H1 (cell line): ENCODE measurements at regions not wholly inside any gene's neighbourhood (a gene's known extent, or its start where the extent isn't known, plus 50 kb on each side); places are given as distances from the start of the nearest gene placed in this dataset.

ENCODE experiments used
- CTCF ChIA-PET: fragments of 300-600 bp; sonication (Branson Sonifier 250); formaldehyde crosslinking; loops from one replicate; lab custom pipeline; 2021; ENCODE audit not compliant: partially characterized antibody; lab: Charles Lee
- POLR2A ChIA-PET: fragments of 300-600 bp; sonication (Branson Sonifier 250); formaldehyde crosslinking; loops from one replicate; lab custom pipeline; 2021; ENCODE audit warnings: inconsistent platforms; ENCODE audit not compliant: partially characterized antibody; lab: Charles Lee
- DNase-seq, 2 experiments: peaks; one replicate each; pipeline versions ENCODE4 v3.0.0 to v3.0.0-alpha.2; 2010 to 2022; ENCODE audit warnings: low spot score in 2 of 2, low read depth in 1 of 2, mixed read lengths in 1 of 2
- FAIRE-seq: peaks from 2 replicates; lab custom pipeline; 2011; peaks lifted over from hg19 to GRCh38; lab: Jason Lieb, UNC
- H2AFZ ChIP-seq: 2 replicates; pipeline ENCODE4 v1.8.1; 2012; ENCODE audit warnings: low read length, inconsistent platforms
- H2AK5ac ChIP-seq: 2 replicates; pipeline ENCODE4 v1.6.1; 2013; ENCODE audit warnings: low read depth, low read length
- H2BK120ac ChIP-seq: replicated peaks from 2 replicates; pipeline ENCODE3; 2013; ENCODE audit warnings: low read depth, low read length, inconsistent platforms
- H2BK12ac ChIP-seq: 2 replicates; pipeline ENCODE4 v1.6.1; 2013; ENCODE audit warnings: low read depth, low read length
- H2BK15ac ChIP-seq: 2 replicates; pipeline ENCODE4 v1.6.1; 2013; ENCODE audit warnings: low read length
- H2BK20ac ChIP-seq: 2 replicates; pipeline ENCODE4 v1.6.1; 2013; ENCODE audit warnings: low read length
- H2BK5ac ChIP-seq: 2 replicates; pipeline ENCODE4 v1.6.1; 2013; ENCODE audit warnings: low read depth, low read length
- H3K14ac ChIP-seq: 2 replicates; pipeline ENCODE4 v1.6.1; 2013; ENCODE audit warnings: inconsistent platforms; ENCODE audit not compliant: insufficient read length
- H3K18ac ChIP-seq: 2 replicates; pipeline ENCODE4 v1.6.1; 2013; ENCODE audit warnings: low read length; ENCODE audit errors: extremely low read depth
- H3K23ac ChIP-seq: 2 replicates; pipeline ENCODE4 v1.6.1; 2013; ENCODE audit warnings: inconsistent platforms; ENCODE audit not compliant: insufficient read length
- H3K23me2 ChIP-seq: 2 replicates; pipeline ENCODE4 v1.6.1; 2013; ENCODE audit warnings: low read depth, low read length
- H3K27ac ChIP-seq: 2 replicates; pipeline ENCODE4 v1.6.1; 2011; ENCODE audit warnings: low read depth, low read length, inconsistent platforms
- H3K27me3 ChIP-seq, 4 experiments: replicated peaks in 1 of 4; 1 replicate in 1 of 4; 2 replicates in 3 of 4; pipeline versions ENCODE4 v1.6.1 to v1.8.1; 2011 to 2013; ENCODE audit warnings: low read length in 3 of 4, mild to moderate bottlenecking in 3 of 4, inconsistent platforms in 2 of 4, mixed read lengths in 2 of 4, moderate library complexity in 1 of 4; ENCODE audit not compliant: control insufficient read depth in 3 of 4, insufficient read depth in 3 of 4; ENCODE audit errors: extremely low read depth in 1 of 4
- H3K36me3 ChIP-seq, 4 experiments: 2 replicates each; pipeline versions ENCODE4 v1.6.1 to v1.8.1; 2011 to 2013; ENCODE audit warnings: mild to moderate bottlenecking in 4 of 4, low read length in 3 of 4, moderate library complexity in 2 of 4, control low read depth in 1 of 4, inconsistent platforms in 1 of 4; ENCODE audit not compliant: insufficient read depth in 4 of 4, control insufficient read depth in 2 of 4
- H3K4ac ChIP-seq: replicated peaks from 2 replicates; pipeline ENCODE3; 2013; ENCODE audit warnings: low read length, low read depth, mixed read lengths, inconsistent platforms; ENCODE audit not compliant: insufficient read length
- H3K4me1 ChIP-seq, 4 experiments: replicated peaks in 1 of 4; 1 replicate in 1 of 4; 2 replicates in 3 of 4; pipeline versions ENCODE4 v1.6.1 to v1.8.1; 2011 to 2013; ENCODE audit warnings: low read length in 3 of 4, inconsistent platforms in 2 of 4, mixed read lengths in 1 of 4; ENCODE audit not compliant: insufficient read depth in 4 of 4, control insufficient read depth in 3 of 4
- H3K4me2 ChIP-seq, 2 experiments: 2 replicates each; pipeline versions ENCODE4 v1.6.1 to v1.8.1; 2011 to 2013; ENCODE audit warnings: low read depth in 2 of 2, low read length in 2 of 2, control low read depth in 1 of 2, inconsistent platforms in 1 of 2, mild to moderate bottlenecking in 1 of 2; ENCODE audit not compliant: insufficient read depth in 1 of 2
- H3K4me3 ChIP-seq, 4 experiments: fragments of 200-600, 300-600 bp in 1 of 4; sonication (generic), shearing (Covaris generic), sonication (Bioruptor Twin) in 1 of 4; 2 replicates each; pipeline versions ENCODE4 v1.5.1 to v1.8.1; 2011 to 2016; ENCODE audit warnings: low read length in 4 of 4, low read depth in 3 of 4, control low read depth in 2 of 4, inconsistent platforms in 2 of 4, mild to moderate bottlenecking in 2 of 4, mixed read lengths in 1 of 4, moderate library complexity in 1 of 4; ENCODE audit not compliant: insufficient read depth in 2 of 4; ENCODE audit errors: extremely low read depth in 1 of 4
- H3K56ac ChIP-seq: replicated peaks from 2 replicates; pipeline ENCODE3; 2013; ENCODE audit warnings: low read depth, mild to moderate bottlenecking, mixed read lengths, low read length, inconsistent platforms; ENCODE audit not compliant: insufficient read length
- H3K79me1 ChIP-seq: 2 replicates; pipeline ENCODE4 v1.6.1; 2013; ENCODE audit warnings: low read depth, low read length, control low read depth
- H3K79me2 ChIP-seq, 2 experiments: 2 replicates each; pipeline versions ENCODE4 v1.6.1 to v1.8.1; 2012 to 2013; ENCODE audit warnings: low read length in 2 of 2, mild to moderate bottlenecking in 2 of 2, inconsistent platforms in 1 of 2; ENCODE audit not compliant: insufficient read depth in 2 of 2, control insufficient read depth in 1 of 2
- H3K9ac ChIP-seq, 4 experiments: replicated peaks in 1 of 4; 1 replicate in 1 of 4; 2 replicates in 3 of 4; pipeline versions ENCODE4 v1.6.1 to v1.8.1; 2011 to 2013; ENCODE audit warnings: low read depth in 3 of 4, low read length in 3 of 4, control low read depth in 2 of 4, mild to moderate bottlenecking in 2 of 4, moderate library complexity in 2 of 4, inconsistent platforms in 1 of 4; ENCODE audit errors: extremely low read depth in 1 of 4
- H3K9me3 ChIP-seq, 2 experiments: 2 replicates each; pipeline versions ENCODE4 v1.6.1 to v1.8.1; 2012 to 2013; ENCODE audit warnings: mild to moderate bottlenecking in 2 of 2, moderate library complexity in 2 of 2, control low read depth in 1 of 2, inconsistent platforms in 1 of 2, low read depth in 1 of 2, low read length in 1 of 2, mixed read lengths in 1 of 2; ENCODE audit not compliant: insufficient read depth in 2 of 2
- H4K20me1 ChIP-seq, 2 experiments: replicated peaks in 1 of 2; 2 replicates each; pipeline versions ENCODE3 to v1.8.1; 2011 to 2013; ENCODE audit warnings: inconsistent platforms in 2 of 2, low read length in 2 of 2, mild to moderate bottlenecking in 1 of 2; ENCODE audit not compliant: insufficient read depth in 2 of 2, control insufficient read depth in 1 of 2
- H4K5ac ChIP-seq: 2 replicates; pipeline ENCODE4 v1.6.1; 2013; ENCODE audit warnings: low read length, low read depth, mixed read lengths, inconsistent platforms; ENCODE audit not compliant: insufficient read length
- H4K8ac ChIP-seq: 2 replicates; pipeline ENCODE4 v1.8.0; 2013; ENCODE audit warnings: mild to moderate bottlenecking, moderate library complexity, low read length, inconsistent platforms; ENCODE audit not compliant: insufficient read depth; ENCODE audit errors: extremely low read depth
- H4K91ac ChIP-seq: replicated peaks from 2 replicates; pipeline ENCODE3; 2013; ENCODE audit warnings: low read length, mixed read lengths, inconsistent platforms; ENCODE audit not compliant: insufficient read length
- ATF3 ChIP-seq: IDR thresholded peaks from 2 replicates; pipeline ENCODE4 v1.6.1; 2011; ENCODE audit warnings: low read depth, mild to moderate bottlenecking, low read length; ENCODE audit not compliant: insufficient read depth
- CHD2 ChIP-seq: IDR thresholded peaks from 2 replicates; pipeline ENCODE4 v1.6.1; 2012; ENCODE audit warnings: low read length, improper control_type of control experiment
- RNF2 ChIP-seq: fragments of 200-900, 300-1000 bp; sonication (generic); IDR thresholded peaks from 2 replicates; pipeline ENCODE4 v1.7.1; 2016; ENCODE audit warnings: borderline replicate concordance, low read depth, mild to moderate bottlenecking, antibody characterized with exemption, low read length; ENCODE audit not compliant: poor library complexity, severe bottlenecking; ENCODE audit errors: missing control alignments
- SAP30 ChIP-seq: fragments of 300-600 bp; sonication (generic); IDR thresholded peaks from 2 replicates; pipeline ENCODE4 v1.7.1; 2012; ENCODE audit warnings: low read length, moderate library complexity, mild to moderate bottlenecking, inconsistent platforms; ENCODE audit not compliant: insufficient read depth, insufficient replicate concordance
- SP2 ChIP-seq: IDR thresholded peaks from 2 replicates; pipeline ENCODE4 v1.6.1; 2012; ENCODE audit warnings: mild to moderate bottlenecking, low read length, inconsistent platforms
- TEAD4 ChIP-seq: IDR thresholded peaks from 2 replicates; pipeline ENCODE4 v1.6.1; 2012; ENCODE audit warnings: low read depth, low read length, inconsistent platforms, mixed read lengths
- USF2 ChIP-seq: IDR thresholded peaks from 2 replicates; pipeline ENCODE4 v1.6.1; 2011; ENCODE audit warnings: low read length, improper control_type of control experiment
- WGBS, 2 experiments: shearing (Covaris generic) in 1 of 2; methylation state at CpG; one replicate each; pipeline versions ENCODE4 v1.1.6 to v1.1.7; 2013 to 2015; ENCODE audit warnings: low lambda C conversion rate in 2 of 2, mixed read lengths in 2 of 2, inconsistent platforms in 1 of 2, low coverage in 1 of 2, missing lambda C conversion rate in 1 of 2; ENCODE audit not compliant: insufficient replicate concordance in 2 of 2, insufficient coverage in 1 of 2, insufficient read length in 1 of 2; ENCODE audit errors: extremely low coverage in 1 of 2, missing lambda C conversion rate in 1 of 2; 5-methylcytosine and 5-hydroxymethylcytosine counted together

- ChIA-PET POLR2A (no interaction called here), CTCF (interaction anchor here (1.5 kb wide), 1 partner anchor 77 kb away, joined by 3 read pairs; no protein-coding TSS in a partner anchor)
- Histone ChIP-seq H2BK15ac (no peak overlapping the region), H3K4me2 (no peak overlapping the region), H3K36me3 (no peaks in the 10 kb centered on the region), H3K27me3 (no peaks in the 10 kb centered on the region), H3K4me1 (0 out of 7 replicates have a peak, but pooled peaks cover 0 to 2% (median 0%) of the 10 kb centered on the region in 4 experiments), H2BK12ac (no peak overlapping the region), H4K5ac (no peak overlapping the region), H2AFZ (no peak overlapping the region), H3K4me3 (no peak overlapping the region), H2BK20ac (no peak overlapping the region), H3K9ac (no peak overlapping the region), H3K4ac (no peak overlapping the region), H3K27ac (no peak overlapping the region), H3K9me3 (no peaks in the 10 kb centered on the region), H2BK120ac (no peak overlapping the region), H2AK5ac (no peak overlapping the region), H3K14ac (no peak overlapping the region), H3K79me2 (no peaks in the 10 kb centered on the region), H3K23me2 (no peaks in the 10 kb centered on the region), H4K8ac (no peak overlapping the region), H2BK5ac (no peak overlapping the region), H3K18ac (no peak overlapping the region), H4K91ac (no peak overlapping the region), H4K20me1 (no peaks in the 10 kb centered on the region), H3K56ac (no peak overlapping the region), H3K79me1 (no peaks in the 10 kb centered on the region), H3K23ac (no peak overlapping the region)
- WGBS, 2 experiments = 83% methylated on average over 6 of the region's 6 CpGs; no CpG with 5 or more reads in 1 of the 2 experiments
- FAIRE-seq (no peak), DNase-seq (no peak)
- TF ChIP-seq SAP30 (no peak), USF2 (no peak), ATF3 (no peak), TEAD4 (no peak), SP2 (no peak), RNF2 (no peak), CHD2 (no peak)
Observed at GRCh38 chrX:69299285-69299684, 134.0 kb upstream of the PJA1 start.
